Calu3 (cell line): ENCODE measurements at regions not wholly inside any gene's neighbourhood (a gene's known extent, or its start where the extent isn't known, plus 50 kb on each side); places are given as distances from the start of the nearest gene placed in this dataset.

Experiments used
- BruUV-seq: library from RNA; stranded (reverse); fragments of 400-500 nt; replicated peaks from 2 replicates; lab custom pipeline; 2021; lab: Mats Ljungman, UMichigan
- CTCF ChIA-PET: fragments of 300-600 bp; sonication (Branson Sonifier 250); formaldehyde crosslinking; loops from one replicate; lab custom pipeline; 2022; ENCODE audit warnings: antibody characterized with exemption; lab: Charles Lee
- DNase-seq: peaks from one replicate; pipeline ENCODE4 v3.0.0; 2022
- H3K27ac Mint-ChIP-seq: one replicate; pipeline ENCODE4 v1.8.0; 2022; ENCODE audit warnings: mixed read lengths; ENCODE audit not compliant: unreplicated experiment
- H3K27me3 Mint-ChIP-seq: one replicate; pipeline ENCODE4 v1.8.0; 2022; ENCODE audit warnings: mixed read lengths; ENCODE audit not compliant: unreplicated experiment
- H3K36me3 Mint-ChIP-seq: one replicate; pipeline ENCODE4 v1.8.0; 2022; ENCODE audit warnings: mild to moderate bottlenecking, moderate library complexity, mixed read lengths; ENCODE audit not compliant: insufficient read depth, unreplicated experiment
- H3K4me1 Mint-ChIP-seq: one replicate; pipeline ENCODE4 v1.8.0; 2022; ENCODE audit warnings: mild to moderate bottlenecking, low read depth, mixed read lengths; ENCODE audit not compliant: unreplicated experiment
- H3K4me3 Mint-ChIP-seq: one replicate; pipeline ENCODE4 v1.8.0; 2022; ENCODE audit warnings: mild to moderate bottlenecking, low read depth, moderate library complexity, mixed read lengths; ENCODE audit not compliant: unreplicated experiment
- H3K9me3 Mint-ChIP-seq: one replicate; pipeline ENCODE4 v1.8.0; 2022; ENCODE audit warnings: low read depth, mixed read lengths; ENCODE audit not compliant: unreplicated experiment
- intact Hi-C: fragments of 100-400 bp; cut with micrococcal nuclease; formaldehyde crosslinking; loops from one replicate; pipeline ENCODE4 v1.10.0; 2022; ENCODE audit not compliant: unreplicated experiment
- TF ChIP-seq, protein P1 (sequence below): fragments of 200-600 bp; IDR thresholded peaks from one replicate; pipeline ENCODE4 v1.8.0; 2022; ENCODE audit warnings: antibody characterized with exemption; ENCODE audit not compliant: unreplicated experiment

GRCh38 chr18:10023853-10024570 is 110.2 kb downstream of the VAPA start:
- H3K27ac Mint-ChIP-seq: no peak overlapping the region
- no peaks in the 10 kb centered on the region for H3K27me3 Mint-ChIP-seq
- DNase-seq: no peak
- H3K9me3 Mint-ChIP-seq: peaks cover 2% of the 10 kb centered on the region
- intact Hi-C loops: no loop called here
- TF ChIP-seq, protein P1, sequence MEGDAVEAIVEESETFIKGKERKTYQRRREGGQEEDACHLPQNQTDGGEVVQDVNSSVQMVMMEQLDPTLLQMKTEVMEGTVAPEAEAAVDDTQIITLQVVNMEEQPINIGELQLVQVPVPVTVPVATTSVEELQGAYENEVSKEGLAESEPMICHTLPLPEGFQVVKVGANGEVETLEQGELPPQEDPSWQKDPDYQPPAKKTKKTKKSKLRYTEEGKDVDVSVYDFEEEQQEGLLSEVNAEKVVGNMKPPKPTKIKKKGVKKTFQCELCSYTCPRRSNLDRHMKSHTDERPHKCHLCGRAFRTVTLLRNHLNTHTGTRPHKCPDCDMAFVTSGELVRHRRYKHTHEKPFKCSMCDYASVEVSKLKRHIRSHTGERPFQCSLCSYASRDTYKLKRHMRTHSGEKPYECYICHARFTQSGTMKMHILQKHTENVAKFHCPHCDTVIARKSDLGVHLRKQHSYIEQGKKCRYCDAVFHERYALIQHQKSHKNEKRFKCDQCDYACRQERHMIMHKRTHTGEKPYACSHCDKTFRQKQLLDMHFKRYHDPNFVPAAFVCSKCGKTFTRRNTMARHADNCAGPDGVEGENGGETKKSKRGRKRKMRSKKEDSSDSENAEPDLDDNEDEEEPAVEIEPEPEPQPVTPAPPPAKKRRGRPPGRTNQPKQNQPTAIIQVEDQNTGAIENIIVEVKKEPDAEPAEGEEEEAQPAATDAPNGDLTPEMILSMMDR: no peak
- no peaks in the 10 kb centered on the region for H3K36me3 Mint-ChIP-seq
- H3K4me1 Mint-ChIP-seq: peaks cover 22% of the 10 kb centered on the region
- CTCF ChIA-PET: interaction anchor here (0.8 kb wide), 1 partner anchor 366 kb away, joined by 3 read pairs; no protein-coding TSS in a partner anchor
- BruUV-seq: no TSS peak
- no peak overlapping the region for H3K4me3 Mint-ChIP-seq

DNA sequence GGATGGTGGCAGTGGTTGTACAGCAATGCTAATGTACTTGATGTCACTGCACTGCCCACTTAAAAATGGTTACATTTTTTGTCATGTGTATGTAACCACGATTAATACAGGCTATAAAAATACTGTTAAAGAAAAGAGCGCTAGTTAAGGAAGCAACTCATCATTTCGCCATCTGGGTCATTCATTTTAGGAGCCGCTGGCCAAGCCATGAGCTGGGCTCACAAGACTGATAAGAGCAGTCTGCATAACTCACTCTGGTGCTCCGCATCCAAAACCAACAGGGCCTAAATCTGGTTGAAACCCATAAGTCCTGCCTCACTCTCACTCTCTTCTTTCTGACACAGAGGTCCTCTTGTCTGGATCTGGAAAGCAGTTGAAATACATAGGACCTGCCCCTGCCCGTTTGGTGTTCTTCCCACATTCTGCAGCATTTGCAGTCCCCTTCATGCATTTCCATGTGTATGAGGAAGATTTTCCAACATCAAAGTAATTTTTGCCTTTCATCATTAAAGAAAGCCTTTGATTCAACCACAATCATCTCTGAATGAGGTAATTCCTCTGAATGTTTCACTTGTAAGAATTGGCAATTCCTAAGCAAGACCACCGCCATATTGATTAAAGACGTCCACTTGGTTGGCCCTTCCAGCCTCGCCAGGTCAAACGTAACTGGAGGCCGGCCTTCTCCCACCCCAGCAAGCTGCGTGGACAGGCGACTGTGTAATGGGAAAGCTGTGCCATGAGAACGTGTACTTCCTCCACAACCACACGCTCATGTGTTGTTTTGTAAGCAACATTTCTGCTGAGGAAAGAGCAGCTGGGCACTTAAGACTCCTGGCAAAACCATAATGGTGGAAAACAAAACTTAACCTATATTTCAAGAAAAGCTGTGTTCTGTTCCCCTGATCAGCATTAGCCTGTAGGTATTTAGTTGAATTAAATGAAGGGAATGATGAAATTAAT is 112.2 kb downstream of the VAPA start:
- no TSS peak for BruUV-seq
- H3K9me3 Mint-ChIP-seq: peaks cover 2% of the 10 kb centered on the region
- TF ChIP-seq, protein P1: no peak
- intact Hi-C loops: no loop called here
- H3K36me3 Mint-ChIP-seq: no peaks in the 10 kb centered on the region
- no peaks in the 10 kb centered on the region for H3K27me3 Mint-ChIP-seq
- no peak overlapping the region for H3K27ac Mint-ChIP-seq
- DNase-seq: no peak
- CTCF ChIA-PET: interaction anchor here (0.6 to 0.8 kb wide), 3 partner anchors 9 to 11 kb away, joined by 3 read pairs; no protein-coding TSS in a partner anchor
- peaks cover 2% of the 10 kb centered on the region for H3K4me1 Mint-ChIP-seq
- no peak overlapping the region for H3K4me3 Mint-ChIP-seq

GRCh38 chr18:10027031-10027430 is 113.2 kb downstream of the VAPA start:
- Mint-ChIP-seq H3K27me3 (no peaks in the 10 kb centered on the region), H3K4me3 (no peak overlapping the region), H3K27ac (no peak overlapping the region), H3K9me3 (peaks cover 2% of the 10 kb centered on the region), H3K4me1 (no peaks in the 10 kb centered on the region), H3K36me3 (no peaks in the 10 kb centered on the region)
- BruUV-seq: no TSS peak
- DNase-seq: no peak
- CTCF ChIA-PET: interaction anchor here (0.6 to 0.8 kb wide), 3 partner anchors 8 to 12 kb away, joined by 3 read pairs; no protein-coding TSS in a partner anchor
- intact Hi-C loops: no loop called here
- TF ChIP-seq, protein P1: no peak

DNA sequence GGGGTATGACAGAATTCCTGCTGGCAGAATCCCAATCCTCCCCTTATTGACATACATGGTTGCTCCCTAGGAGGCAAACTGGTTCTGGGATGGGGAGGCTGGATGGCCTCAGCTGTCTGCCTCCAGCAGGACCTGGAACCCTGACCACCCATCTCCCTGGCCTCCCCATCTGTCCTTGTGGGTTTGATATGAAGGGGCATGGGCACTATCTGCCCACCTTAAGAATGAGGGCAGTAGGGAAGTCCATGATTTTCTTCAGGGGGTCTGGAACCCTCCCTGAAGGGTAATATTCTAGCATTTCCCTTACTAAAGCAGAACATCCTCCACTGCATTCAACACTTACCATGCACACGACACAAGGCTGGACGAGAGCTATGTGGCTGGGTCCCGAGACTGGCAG is 113.6 kb downstream of the VAPA start:
- Mint-ChIP-seq H3K9me3 (no peaks in the 10 kb centered on the region), H3K27ac (no peak overlapping the region), H3K4me1 (no peaks in the 10 kb centered on the region), H3K27me3 (no peaks in the 10 kb centered on the region), H3K36me3 (no peaks in the 10 kb centered on the region), H3K4me3 (no peak overlapping the region)
- TF ChIP-seq, protein P1: no peak
- intact Hi-C loops: no loop called here
- DNase-seq: no peak
- CTCF ChIA-PET: interaction anchor here (0.8 kb wide), 1 partner anchor 12 kb away, joined by 3 read pairs; no protein-coding TSS in a partner anchor
- BruUV-seq: no TSS peak
